ENCODE measurements at regions not wholly inside any gene's neighbourhood (a gene's known extent, or its start where the extent isn't known, plus 50 kb on each side); places are given as distances from the start of the nearest gene placed in this dataset.

DNA sequence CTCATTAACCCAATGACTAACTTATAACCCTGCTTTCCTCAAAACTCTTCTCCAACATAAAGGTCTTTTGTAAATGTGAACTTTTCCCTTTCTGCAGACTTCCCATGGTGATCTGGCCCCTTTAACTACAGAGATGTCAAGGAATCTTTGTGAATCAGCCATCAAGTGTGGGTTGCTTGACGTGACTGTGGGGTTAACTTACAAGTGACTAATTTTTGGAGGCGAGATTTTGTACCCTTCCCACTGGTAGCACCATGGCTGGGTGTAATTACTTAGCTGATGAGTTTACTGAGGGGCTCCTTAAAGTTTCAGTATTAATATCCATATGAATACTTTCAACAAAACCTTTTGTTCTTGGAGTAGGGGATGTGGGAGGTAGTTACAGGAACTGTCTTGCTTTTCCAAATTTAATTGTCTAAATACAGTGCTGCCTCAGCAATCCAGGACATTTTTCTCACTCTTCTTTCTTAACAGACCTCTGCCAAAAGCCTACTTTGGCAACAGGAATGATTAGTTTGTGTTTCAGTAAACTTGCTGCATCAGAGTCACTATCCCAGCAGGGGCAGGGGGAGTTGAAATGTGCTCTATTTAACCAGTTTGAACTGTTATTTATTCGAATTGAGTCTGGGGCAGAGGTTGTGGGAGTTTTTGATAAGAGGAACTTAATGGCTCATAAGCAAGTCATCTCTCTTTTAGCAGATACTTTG lies 217.3 kb upstream of the FGGY start:
- Mint-ChIP-seq H3K4me3 (ENCODE audit: unreplicated experiment) (no peak overlapping the region), H3K27ac (ENCODE audit: unreplicated experiment) (no peak overlapping the region), H3K9me3 (ENCODE audit: low read depth) (no peaks in the 10 kb centered on the region), H3K27me3 (ENCODE audit: low read depth) (no peaks in the 10 kb centered on the region), H3K4me1 (ENCODE audit: low read depth) (peaks cover 10% of the 10 kb centered on the region), H3K36me3 (ENCODE audit: low read depth) (no peaks in the 10 kb centered on the region)
- DNase-seq (ENCODE audit: low spot score) = no peak
- TF ChIP-seq, protein P1, sequence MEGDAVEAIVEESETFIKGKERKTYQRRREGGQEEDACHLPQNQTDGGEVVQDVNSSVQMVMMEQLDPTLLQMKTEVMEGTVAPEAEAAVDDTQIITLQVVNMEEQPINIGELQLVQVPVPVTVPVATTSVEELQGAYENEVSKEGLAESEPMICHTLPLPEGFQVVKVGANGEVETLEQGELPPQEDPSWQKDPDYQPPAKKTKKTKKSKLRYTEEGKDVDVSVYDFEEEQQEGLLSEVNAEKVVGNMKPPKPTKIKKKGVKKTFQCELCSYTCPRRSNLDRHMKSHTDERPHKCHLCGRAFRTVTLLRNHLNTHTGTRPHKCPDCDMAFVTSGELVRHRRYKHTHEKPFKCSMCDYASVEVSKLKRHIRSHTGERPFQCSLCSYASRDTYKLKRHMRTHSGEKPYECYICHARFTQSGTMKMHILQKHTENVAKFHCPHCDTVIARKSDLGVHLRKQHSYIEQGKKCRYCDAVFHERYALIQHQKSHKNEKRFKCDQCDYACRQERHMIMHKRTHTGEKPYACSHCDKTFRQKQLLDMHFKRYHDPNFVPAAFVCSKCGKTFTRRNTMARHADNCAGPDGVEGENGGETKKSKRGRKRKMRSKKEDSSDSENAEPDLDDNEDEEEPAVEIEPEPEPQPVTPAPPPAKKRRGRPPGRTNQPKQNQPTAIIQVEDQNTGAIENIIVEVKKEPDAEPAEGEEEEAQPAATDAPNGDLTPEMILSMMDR (IDR thresholded peaks at IDR 0.05) = no peak

DNA sequence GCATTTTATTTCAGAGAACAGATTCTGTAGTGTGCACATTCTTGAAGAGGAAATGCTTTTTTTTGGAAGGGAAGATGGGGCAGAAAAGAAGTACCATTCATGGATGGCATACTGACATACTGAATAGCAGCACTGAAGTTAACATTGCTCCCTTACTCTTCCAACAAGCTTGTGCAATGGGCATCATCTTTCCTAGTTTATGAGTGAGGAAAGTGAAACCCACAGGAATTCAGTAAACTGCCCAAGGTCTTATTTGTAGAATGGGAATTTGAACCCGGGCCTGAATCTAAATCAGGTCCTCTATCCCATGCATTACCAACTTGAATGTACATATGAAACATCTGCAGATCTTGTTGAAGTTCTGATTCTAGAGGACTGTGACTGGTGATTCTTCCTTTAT lies 215.7 kb upstream of the FGGY start:
- DNase-seq (ENCODE audit: low spot score) = no peak
- H3K27me3 Mint-ChIP-seq (ENCODE audit: low read depth) = no peaks in the 10 kb centered on the region
- no peaks in the 10 kb centered on the region for H3K9me3 Mint-ChIP-seq (ENCODE audit: low read depth)
- TF ChIP-seq, protein P1 (IDR thresholded peaks at IDR 0.05) = no peak
- no peak overlapping the region for H3K27ac Mint-ChIP-seq (ENCODE audit: unreplicated experiment)
- H3K4me1 Mint-ChIP-seq (ENCODE audit: low read depth) = peaks cover 11% of the 10 kb centered on the region
- no peak overlapping the region for H3K4me3 Mint-ChIP-seq (ENCODE audit: unreplicated experiment)
- H3K36me3 Mint-ChIP-seq (ENCODE audit: low read depth) = no peaks in the 10 kb centered on the region

DNA sequence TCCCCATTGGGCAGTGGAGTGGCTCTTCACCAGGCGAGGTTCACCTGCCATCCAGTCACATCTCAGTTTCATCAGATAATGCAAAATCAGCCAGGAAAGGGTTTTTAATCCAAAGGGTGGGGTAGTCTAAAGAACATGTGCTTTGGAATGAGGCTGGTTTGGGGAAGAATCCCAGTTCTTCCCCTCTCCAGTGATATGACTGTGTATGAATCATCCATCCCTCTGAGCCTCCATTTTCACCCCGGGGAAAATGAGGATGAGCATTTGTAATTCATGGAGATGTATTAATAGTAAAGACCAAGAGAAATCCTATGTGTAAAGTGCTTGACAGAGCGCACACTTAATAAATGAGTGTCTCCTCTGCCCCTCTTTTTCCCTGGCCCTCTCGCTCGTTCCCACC lies 215.1 kb upstream of the FGGY start:
- Mint-ChIP-seq H3K27ac (ENCODE audit: unreplicated experiment) (no peak overlapping the region), H3K36me3 (ENCODE audit: low read depth) (no peaks in the 10 kb centered on the region), H3K4me3 (ENCODE audit: unreplicated experiment) (no peak overlapping the region), H3K9me3 (ENCODE audit: low read depth) (no peaks in the 10 kb centered on the region), H3K4me1 (ENCODE audit: low read depth) (peaks cover 11% of the 10 kb centered on the region), H3K27me3 (ENCODE audit: low read depth) (no peaks in the 10 kb centered on the region)
- TF ChIP-seq, protein P1 (IDR thresholded peaks at IDR 0.05) = no peak
- no peak for DNase-seq (ENCODE audit: low spot score)

DNA sequence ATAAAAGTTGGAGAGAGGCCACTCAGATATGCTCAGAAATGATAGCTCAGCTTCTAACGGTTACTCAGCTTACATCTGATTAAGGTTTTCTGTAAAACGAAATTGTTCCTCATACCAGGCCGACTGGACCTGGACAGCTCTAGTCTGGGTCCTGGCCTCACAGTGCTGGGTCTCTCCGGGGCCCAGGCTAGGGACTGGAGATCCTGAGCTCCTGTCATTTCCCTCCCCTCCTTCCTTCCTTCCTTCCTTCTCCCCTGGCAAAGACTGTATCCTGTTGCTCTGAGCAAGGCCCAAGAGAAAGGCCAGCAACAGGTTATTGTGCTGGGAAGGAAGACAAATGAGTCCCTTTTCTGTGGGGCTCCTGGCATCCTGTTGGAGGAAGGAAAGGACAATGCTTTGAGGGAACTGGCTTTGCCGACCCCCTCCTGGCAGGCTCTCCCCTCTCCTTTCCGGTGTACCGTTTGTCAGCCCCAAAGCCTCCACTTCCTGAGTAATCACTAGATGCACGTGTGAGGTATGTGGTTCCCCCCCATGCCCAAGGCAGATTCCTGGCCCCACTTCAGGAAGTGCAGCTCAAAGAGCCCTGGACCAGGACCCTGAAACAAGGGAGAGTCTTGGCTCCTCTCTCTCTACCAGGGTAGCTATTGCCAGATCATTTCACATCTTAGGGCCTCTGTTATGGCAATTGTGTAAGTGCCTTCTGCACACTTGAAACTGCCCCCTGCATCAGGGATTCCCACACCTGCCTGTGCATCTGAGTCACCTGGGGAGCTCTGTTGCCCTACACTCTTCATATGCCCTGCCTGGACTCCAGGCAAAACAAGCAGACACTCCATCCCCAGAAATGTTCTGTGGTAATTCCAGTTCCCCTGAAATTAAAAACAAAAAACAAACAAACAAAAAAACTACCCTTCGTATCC lies 212.7 kb upstream of the FGGY start:
- TF ChIP-seq, protein P1 (IDR thresholded peaks at IDR 0.05) = no peak
- no peaks in the 10 kb centered on the region for H3K27me3 Mint-ChIP-seq (ENCODE audit: low read depth)
- H3K27ac Mint-ChIP-seq (ENCODE audit: unreplicated experiment) = no peak overlapping the region
- H3K9me3 Mint-ChIP-seq (ENCODE audit: low read depth) = peaks cover 4% of the 10 kb centered on the region
- H3K36me3 Mint-ChIP-seq (ENCODE audit: low read depth) = no peaks in the 10 kb centered on the region
- DNase-seq (ENCODE audit: low spot score) = no peak
- H3K4me3 Mint-ChIP-seq (ENCODE audit: unreplicated experiment) = no peak overlapping the region
- H3K4me1 Mint-ChIP-seq (ENCODE audit: low read depth) = peaks cover 11% of the 10 kb centered on the region

DNA sequence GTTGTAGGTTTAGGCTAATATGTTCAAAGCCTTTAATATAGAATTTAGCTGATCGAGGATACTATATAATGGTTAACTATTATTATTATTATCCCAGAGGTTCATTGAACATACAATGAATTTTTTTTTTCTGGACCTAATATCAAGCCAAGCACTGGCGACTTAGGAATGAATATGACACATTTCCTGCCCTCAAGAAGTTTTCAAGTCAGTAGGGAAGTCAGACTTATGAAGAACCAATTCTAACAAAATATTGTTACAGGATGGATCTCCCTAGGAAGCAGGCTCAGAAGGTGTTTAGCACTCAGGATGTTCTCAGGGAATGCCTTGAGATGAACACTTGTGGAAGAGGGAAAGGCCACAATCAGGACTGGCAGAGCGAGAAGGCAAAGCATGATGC lies 211.8 kb upstream of the FGGY start:
- no peaks in the 10 kb centered on the region for H3K36me3 Mint-ChIP-seq (ENCODE audit: low read depth)
- DNase-seq (ENCODE audit: low spot score) = no peak
- no peak overlapping the region for H3K4me3 Mint-ChIP-seq (ENCODE audit: unreplicated experiment)
- no peaks in the 10 kb centered on the region for H3K27me3 Mint-ChIP-seq (ENCODE audit: low read depth)
- TF ChIP-seq, protein P1 (IDR thresholded peaks at IDR 0.05) = no peak
- H3K4me1 Mint-ChIP-seq (ENCODE audit: low read depth) = peaks cover 7% of the 10 kb centered on the region
- H3K9me3 Mint-ChIP-seq (ENCODE audit: low read depth) = peaks cover 8% of the 10 kb centered on the region
- no peak overlapping the region for H3K27ac Mint-ChIP-seq (ENCODE audit: unreplicated experiment)
